Nucleus accumbens (tissue), 56 donors: ENCODE measurements at regions not wholly inside any gene's neighbourhood (a gene's known extent, or its start where the extent isn't known, plus 50 kb on each side); places are given as distances from the start of the nearest gene placed in this dataset.

Experiments used
- DNase-seq, 56 donors: peaks; one replicate each; lab custom pipeline; 2025; lab: John Stamatoyannopoulos, UW

DNA sequence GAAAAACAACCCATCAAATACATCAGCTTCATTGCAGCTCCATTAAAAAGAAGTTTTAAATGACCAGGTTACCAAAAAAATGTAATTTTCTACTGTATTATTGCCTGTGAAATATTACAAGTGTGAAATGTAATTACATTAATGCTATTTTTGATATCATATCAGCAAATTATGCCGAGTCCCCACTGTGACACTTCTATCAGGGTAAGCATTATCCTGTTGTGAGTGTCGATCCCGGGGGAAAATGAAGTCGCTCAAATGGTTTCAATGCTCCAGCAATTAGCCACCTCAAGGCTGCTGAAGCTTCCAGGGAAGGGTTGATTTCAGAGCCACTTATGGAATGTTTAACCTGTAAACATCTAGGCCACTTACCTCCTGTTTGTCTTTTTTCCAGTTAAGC, 70.4 kb downstream of the RCN1 start:
- no peak for DNase-seq

DNA sequence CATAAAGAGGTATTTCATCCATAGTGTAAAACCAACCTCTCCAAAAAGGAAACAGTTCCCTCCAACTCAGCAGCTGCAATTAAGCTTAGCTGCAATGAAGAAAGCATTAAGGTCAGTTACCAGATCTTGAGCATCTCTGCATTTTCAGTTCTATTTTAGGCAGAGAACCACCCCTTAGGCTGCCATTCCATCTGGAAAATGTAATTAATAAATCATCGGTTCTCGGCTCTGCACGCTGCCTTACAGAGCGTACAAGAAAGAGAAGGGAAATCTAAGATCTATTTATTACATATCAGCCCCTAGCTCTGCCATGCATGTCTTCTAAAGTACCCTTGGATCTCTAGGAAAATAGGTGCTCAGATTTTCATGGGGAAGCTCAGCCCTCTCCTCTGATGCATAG, 71.5 kb downstream of the RCN1 start:
- no peak for DNase-seq

DNA sequence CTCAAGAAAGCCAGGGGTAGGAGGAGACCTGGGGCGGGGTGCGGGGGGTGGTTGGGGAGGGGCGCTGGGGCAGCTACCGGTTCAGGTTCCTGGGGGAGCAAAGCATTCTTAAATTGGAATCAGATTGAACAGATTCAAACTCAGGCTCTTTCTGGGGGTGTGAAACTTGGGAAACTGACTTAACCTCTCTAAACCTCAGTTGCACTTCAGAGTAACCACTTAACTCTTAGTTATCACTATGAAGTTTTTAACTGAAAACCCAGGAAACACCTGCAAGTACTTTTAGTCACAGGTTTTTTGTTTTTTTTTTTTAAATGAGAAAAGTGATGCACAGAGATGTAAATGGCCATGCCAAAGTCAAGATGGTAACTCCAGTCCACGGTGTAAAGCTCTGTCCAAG, 72.0 kb downstream of the RCN1 start:
- DNase-seq = no peak

DNA sequence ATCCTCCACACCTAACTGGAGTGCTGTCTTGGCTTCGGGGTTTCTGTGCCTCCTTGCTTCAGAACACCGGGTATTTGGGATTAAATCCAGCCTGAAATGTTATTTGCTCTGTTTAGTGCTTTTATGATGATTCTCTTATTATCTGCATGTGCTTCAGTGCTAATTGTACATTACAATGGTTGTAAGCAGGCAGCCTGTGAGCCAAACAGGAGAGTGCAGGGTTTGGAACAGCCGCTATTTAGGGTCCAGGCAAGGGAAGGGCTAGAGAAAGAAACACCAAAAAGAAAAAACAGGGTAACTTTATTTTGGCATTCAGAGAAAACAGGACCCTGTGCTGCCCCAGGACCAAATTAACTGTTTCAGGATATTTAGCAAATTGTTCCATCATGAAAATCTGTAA, 72.7 kb downstream of the RCN1 start:
- DNase-seq = no peak

DNA sequence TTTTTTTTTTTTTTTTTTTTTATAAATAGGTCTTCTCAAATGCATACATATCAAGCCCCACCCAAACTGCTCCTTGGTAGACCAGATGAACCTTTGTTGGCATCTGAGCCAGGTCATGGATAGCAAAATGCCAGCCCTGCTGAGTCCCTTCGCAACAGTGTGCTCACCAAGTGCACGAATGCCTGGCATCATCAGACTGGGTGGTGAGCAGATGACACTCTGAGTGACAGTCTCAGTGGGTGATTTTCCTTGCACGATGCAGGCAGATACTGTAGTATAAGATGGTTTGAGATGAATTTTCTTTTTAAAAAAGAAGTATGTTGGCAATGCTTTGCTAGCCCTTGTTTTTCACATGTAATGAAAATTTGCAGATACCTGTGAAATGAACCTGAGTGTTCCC, 74.0 kb downstream of the RCN1 start:
- DNase-seq = no peak

DNA sequence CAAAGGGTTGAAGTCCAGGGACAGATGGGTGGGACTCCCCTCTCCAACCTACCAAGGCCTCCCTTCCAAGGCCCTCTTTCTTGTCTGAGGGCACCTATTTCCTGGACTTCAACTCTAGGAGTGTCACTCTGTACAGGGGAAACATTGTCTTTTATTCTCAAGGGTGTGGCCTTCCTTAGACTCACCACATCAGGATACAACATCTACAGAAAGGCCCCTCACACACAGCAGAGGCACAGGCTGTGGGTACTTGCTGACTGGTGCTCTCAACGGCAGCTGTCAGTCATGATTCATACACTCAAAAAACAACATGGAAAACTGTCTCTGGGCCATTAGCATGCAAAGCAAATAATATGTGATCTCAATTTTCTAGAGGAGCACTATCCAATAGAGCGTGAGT, 78.0 kb downstream of the RCN1 start:
- DNase-seq = no peak

DNA sequence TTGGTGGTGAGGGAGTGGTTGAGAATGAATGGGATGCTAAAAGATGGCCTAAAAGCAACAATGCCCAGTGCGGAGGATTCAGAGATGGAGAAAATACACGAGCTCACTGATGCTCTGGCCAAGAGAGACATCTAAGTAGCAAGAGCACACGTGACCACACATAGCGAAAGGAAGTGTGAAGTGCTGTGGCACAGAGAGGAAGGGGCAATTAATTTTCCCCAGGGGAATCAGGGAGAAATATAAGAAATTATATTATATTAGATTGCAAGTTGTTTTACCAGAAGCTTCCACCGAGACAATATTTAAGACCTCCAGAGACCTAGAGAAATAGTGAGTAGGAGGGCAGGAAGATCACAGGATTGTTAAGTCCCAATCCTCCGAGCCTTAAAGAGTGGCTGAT, 80.6 kb downstream of the RCN1 start:
- DNase-seq = no peak

DNA sequence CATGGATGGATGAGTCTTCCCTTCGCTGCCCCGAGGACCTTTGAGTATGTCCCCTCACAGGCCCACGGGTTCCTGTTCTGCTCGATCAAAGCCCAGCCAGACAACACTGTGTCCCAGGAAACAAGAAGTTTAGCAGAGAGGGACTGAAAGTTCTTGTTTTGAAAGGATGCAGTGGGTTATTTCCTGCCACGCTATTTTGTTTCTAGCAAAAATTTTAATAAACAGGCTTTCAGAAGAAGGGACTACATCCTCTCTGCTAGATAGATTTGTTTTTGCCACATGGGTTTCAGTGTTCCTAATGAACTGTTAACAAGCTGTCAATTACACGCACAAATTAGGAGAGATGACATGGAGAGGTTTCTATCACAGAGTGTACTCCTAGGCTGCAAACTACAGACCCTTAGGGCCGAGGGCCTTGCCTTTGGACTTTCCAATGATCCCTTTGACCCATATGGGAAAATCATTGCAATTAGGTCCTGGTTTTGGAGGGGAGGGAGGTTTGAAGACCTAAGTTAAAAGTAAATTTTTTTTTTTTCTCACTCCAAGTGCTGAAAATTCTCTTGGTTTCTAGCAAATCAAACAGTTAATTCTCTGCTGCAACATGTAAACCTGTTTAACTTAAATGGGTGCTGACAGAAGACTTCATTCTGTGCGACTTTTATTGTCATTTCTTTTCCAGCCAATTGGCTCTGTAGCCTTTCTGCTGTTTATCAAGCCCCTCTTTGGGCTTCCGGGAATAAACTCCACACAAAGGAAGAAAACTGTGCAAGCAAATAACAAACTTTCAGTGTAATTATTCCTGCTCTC, 81.4 kb downstream of the RCN1 start:
- no peak for DNase-seq

DNA sequence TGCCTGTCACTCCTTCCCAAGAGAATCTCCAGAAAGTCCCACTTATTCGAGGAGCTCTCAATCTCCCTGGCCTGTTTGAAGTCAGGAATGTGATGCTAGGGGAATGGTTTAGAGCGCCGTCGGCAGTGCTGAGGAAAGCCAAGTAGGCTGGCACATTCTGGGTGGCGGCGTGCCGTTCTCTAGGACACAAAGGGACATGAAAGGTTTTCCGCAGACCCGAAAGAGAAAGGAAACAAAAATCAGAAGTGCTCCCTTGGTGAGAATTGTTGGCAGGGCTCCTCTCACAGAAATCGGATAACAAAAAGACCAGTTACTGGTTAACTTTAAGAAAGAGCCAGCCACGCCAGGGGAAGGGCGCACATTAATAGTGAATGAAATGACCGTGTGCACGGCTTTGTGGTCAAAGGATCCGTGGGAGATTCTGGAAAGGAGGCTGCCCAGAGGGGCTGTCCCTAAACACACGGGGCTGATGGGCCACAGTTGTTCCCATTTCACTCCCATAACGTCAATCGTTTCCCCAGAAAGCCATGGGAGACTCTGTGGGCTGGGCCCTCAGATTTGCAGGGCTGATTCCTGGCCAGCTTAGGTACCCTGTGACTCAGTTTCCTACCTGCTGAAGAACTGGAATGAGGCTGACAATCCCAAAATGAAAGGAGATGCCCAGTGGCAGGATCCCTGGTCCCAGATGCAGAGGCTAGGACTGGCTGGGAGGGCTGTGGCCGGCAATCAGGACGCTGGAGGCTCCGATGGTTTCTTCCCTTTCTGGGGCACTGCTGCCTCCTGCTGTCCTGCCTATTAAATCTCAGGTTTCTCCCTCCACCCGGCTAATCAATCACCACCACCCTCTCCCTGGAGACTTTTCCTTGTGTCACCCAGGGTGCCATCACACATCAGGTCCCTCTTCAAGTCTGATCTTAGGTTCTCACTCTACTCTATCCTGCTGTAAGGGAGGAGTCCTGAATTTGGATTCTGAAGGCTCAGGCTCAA, 82.3 kb downstream of the RCN1 start:
- peak in 47 of 56 donors; percentile 3 to 72 (median 23) for DNase-seq

DNA sequence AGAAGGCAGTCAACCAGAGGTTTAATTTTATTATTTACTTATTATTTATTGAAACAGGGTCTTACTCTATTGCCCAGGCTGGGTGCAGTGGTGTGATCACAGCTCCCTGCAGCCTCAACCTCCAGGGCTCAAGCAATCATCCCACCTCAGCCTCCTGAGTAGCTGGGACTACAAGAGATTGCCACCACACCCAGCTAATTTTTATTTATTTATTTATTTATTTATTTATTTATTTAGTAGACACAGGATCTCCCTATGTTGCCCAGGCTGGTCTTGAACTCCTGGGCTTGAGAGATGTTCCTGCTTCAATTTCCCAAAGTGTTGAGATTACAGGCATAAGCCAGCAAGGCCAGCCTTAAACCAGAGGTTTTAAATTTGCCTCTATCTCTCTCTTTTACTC, 83.1 kb downstream of the RCN1 start:
- no peak for DNase-seq

DNA sequence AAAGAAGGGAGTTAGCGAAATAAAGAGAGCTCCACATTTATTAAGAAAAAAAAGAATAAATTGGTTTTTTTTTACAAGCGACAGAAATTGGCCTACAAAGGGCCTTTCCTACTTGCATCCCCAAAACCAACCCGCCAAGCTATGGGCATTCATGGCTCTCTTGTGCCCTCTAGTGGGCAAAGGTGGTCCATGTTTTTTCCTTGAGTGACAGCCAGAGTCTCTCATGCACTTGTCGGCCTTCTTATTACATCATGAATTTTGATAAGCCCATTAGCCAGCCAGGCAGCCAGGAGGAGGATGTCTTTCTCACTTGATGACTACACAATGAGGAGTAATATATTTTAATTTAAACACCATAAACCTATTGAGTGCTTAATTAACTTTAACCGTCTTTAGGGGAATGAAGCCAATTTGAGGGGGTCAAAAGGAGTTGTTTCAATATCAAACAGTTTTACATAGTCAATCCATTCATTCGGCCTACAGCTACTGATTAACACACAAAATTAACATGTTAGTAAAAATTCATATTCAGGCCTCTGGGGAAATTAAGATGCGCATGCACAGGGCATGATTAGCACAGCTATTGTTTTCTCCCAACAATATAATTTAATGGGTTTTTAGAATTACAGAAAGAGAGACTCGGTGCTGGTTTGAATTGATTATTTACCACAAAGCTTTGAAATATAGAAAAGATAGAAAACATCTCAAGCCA, 85.5 kb downstream of the RCN1 start:
- peak in 52 of 56 donors; percentile 13 to 92 (median 66) for DNase-seq

DNA sequence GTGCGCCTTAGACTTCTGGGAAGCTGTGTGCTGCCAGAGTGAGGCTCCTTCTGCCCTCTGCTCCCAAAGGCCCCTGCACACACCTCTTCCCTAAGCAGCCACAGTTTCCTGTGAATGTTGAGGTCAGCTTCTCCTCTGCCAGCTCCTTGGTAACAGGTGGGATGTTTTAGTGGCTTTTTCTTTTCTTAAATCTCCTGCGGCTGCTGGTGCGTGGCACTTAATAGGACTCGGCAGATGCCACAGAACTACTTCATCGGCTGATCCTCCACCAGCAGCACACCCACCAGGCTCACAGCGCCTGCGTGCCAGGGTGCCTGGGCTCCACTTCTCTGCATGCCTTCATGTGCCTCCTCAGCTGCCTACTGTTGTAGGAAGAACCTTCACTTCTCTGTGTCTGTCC, 87.8 kb downstream of the RCN1 start:
- no peak for DNase-seq

DNA sequence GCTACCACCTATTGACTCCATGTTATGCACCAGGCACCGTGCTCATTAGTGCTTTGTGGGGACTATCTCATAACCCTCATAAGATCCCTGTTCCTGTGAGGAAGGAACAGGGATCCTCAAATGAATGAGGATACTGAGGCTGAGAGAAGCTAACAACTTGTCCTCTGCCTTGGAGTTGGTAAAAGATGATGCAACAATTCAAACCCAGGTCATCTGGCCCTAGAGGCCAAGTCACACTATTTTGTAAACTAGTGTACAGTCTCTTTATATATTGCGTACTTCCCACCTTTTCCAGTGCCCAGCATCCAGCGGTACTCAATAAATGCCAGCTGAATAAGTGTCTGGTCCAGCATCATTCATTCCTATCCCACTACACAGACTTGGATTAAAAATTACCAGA, 92.6 kb downstream of the RCN1 start:
- no peak for DNase-seq

DNA sequence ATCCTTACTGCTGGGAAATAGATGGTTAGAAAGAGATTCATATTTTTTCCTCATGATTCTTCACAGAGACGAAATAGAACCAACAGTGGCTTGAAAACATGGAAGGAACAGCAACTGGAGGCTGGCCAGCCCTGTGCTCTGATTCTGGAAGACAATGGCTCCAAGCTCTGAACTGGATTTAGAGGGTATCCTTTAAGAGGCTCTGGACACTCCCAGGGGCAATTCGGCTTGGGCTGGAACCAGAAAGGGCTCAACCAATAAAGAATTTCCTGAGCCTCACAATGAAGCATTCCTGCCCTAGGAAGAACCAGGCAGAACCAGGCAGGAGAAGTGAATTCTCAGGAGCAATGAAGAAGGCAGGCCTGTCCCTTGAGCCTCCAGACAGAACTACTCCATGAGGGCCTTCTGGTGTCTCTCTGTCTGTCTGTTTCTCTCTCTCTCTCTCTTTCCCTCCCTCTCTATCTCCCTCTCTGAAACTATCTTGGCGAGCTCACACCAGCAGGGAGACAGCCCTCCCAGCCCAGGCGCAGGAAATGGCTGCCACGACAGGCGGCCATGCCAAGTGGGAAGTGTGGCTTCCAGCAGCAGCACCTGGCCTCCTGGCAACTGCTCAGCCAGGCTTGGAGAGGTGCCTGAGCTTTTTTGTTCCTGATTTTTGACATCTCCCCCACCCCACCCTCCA, 93.3 kb downstream of the RCN1 start:
- DNase-seq = no peak

DNA sequence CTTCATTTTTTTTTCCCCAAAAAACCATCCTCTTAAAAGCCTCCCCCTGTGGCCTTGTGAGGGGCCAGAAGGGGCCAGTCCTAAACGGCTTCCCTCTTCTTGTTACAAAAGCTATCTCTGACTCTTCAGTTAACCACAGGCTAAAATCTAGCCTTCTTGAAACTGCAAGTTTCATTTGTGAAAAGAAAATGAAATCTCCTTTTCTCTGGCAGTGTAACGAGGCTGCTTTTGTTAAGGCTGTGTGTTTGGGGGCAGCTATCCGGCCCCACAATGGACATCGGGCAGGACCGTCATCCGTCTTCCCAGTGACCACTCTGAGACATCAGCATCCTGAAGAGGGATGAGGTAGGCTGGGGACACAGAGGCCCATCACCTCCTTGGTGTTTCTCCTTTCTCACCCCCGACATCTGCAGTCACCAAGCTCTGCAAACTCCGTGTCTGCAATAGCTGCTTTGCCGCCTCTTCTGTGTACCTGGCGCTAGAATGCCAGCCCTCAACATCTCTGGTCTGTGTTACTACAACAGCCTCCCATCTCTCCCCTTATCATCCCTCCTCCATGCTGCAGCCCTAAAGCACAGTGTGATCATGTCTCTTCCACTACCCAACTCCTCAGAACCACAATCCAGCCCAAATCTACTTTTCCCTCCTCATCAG, 94.0 kb downstream of the RCN1 start:
- DNase-seq = no peak

DNA sequence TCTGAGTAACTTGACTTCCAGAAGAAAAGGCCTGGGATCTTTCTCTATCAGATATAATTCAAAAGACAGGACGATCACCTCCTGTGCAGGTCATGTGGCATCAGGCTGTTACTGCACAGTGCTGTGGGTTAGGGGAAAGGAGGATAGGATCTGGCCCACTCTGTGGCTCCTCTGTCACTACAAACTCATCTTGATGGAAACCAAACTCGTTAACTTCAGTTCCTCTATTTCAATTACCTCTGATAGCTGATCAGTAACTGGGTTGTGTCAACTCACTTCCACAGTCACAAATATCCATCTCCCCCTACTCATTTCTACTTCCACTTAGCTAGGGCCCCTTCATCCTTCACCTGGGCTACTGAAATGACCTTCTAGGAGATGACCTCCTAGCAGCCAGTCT, 95.2 kb downstream of the RCN1 start:
- no peak for DNase-seq

DNA sequence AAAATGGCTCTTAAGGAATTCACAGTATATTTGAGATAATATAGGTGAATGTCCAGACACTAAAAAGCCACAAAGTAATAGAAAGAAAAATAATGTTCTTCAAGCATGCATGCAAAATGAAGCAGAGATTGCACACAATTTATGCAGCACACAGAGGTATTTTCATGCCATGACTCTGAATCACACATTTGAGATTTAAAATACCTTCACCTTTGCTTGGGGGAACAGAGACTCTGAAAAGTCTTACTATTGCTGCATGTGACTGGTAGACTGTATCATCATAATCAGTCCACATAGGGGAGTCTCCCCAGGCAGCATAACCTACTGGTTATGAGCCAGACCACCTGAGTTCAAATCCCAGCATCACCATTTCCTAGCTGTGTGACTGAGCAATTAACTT, 96.2 kb downstream of the RCN1 start:
- no peak for DNase-seq

DNA sequence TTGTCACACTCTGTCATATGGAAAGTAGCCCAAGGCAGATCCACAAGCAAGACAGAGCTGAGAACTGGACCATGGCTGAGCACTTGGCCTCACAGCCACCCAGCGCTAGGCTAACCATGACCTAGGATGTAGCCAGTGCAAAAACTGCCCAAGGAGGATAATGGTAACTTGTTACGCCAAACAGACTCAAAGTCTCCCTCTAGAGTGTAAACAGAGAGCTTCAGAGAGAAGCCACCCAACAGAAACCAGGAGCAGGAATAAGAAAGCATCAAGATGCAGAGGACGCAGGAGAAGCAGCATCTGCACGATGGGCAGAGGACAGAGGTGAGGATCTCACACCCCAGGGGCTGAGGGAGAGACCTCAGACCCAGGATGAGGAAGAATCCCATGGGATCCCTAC, 97.9 kb downstream of the RCN1 start:
- no peak for DNase-seq

DNA sequence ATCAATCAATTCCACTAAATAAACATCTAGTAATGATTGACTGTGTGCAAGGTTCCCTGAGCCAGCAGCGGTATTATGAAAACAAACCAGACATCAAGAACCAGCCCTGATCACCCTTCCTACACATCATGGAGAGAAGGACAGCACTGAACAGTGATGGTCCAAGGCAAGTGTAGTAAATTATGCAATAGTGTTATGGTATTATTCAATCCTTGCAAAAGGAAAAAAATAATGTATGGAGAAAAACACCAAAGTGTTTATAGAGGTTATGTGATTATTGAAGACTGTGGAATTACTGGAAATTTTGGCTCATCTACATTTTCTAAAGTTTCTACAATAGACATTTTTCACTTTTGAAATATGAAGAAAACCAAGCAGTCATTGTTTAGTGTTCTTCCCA, 105.3 kb downstream of the RCN1 start:
- DNase-seq = no peak

DNA sequence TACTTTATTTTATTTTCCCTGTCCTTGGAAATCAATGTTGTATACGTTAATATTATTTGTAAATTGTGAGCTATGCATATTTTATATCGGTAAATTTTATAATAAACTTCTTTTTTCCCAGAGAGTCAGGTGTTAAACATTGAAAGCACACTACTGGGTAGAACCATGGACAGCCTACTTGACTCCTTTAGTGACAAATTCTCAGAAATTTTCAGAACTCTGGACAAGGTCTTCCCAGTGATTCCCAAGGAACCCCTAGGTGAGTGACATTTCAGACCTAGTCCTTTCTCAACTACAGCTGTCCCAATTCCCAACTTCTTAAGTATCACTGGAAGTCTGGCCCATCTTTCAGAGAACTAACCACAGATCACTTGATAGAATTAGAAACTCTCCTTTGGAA, 107.2 kb downstream of the RCN1 start:
- no peak for DNase-seq
